LHCN-M2 (cell line): ENCODE measurements at regions not wholly inside any gene's neighbourhood (a gene's known extent, or its start where the extent isn't known, plus 50 kb on each side); places are given as distances from the start of the nearest gene placed in this dataset.
A peak's percentile ranks its signal among the peaks of the same experiment; 100 is the strongest.

Source experiments
- DNase-seq: peaks from one replicate; pipeline ENCODE4 v3.0.0-alpha.2; 2012; ENCODE audit warnings: low read depth

GRCh38 chr2:128720080-128721022 lies 401.7 kb upstream of the HS6ST1 start:
- no peak for DNase-seq

DNA sequence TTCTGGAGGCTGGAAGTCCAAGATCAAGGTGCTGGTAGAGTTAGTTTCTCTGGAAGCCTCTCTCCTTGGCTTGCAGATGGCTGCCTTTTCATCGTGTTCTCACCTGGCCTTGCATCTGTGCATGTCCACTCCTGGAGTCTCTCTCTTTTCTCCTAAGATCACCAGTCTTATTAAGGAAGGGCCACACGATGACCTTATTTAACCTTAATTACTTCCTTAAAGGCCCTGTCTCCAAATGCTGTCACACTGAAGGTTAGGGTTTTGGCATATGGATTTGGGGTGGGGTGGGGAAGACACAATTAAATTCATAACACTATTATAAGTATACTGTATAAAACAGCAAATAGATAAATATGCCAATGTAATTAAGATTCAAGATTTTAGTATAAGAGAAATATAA lies 402.4 kb upstream of the HS6ST1 start:
- DNase-seq, result no peak

DNA sequence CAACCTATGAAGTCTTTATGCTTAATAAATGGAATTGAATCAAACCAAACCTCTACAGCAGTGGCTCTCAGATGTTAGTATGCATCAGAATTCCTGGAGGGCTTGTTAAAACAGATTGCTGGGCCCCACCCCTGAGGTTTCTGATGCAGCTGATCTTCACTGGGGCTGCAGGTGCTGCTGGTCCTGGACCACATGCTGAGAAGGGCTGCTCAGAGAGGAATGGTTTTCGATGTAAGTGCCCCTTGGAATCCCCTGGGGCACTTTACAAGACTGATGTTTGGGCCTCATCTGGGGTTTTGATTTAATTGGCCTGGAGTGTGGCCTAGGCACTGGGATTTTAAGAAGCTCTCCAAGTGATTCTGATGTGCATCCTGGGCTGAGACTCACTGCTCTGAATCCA lies 403.8 kb upstream of the HS6ST1 start:
- DNase-seq, result no peak

- DNase-seq, result no peak
Measured at GRCh38 chr2:128724547-128724946, 405.9 kb upstream of the HS6ST1 start.

GRCh38 chr2:128724972-128725371 lies 406.3 kb upstream of the HS6ST1 start:
- DNase-seq, result no peak

GRCh38 chr2:128726236-128726635 lies 407.6 kb upstream of the HS6ST1 start:
- DNase-seq, result no peak

GRCh38 chr2:128726911-128727310 lies 408.2 kb upstream of the HS6ST1 start:
- DNase-seq, result no peak

- no peak for DNase-seq
Measured at GRCh38 chr2:128727404-128727803, 408.7 kb upstream of the HS6ST1 start.

- no peak for DNase-seq
Measured at GRCh38 chr2:128727914-128728313, 409.2 kb upstream of the HS6ST1 start.

DNA sequence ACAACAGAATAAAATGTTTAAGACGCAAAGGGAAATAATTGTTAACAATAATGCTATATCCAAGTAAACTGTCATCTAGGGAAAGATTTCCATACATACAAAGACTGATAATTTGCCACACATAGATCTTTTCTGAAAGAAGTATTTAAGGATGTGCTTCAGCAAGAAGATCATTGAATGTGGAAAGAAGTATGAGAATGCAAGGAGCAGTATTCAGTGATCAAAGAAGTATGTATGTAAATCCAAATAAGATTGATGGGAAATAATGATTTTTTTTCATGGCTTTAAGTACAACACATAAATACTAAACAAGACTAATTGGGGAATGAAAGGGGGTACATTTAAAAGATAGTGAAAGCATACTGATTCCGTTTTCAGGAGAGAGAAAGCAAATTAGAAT lies 410.4 kb upstream of the HS6ST1 start:
- DNase-seq, result no peak

DNA sequence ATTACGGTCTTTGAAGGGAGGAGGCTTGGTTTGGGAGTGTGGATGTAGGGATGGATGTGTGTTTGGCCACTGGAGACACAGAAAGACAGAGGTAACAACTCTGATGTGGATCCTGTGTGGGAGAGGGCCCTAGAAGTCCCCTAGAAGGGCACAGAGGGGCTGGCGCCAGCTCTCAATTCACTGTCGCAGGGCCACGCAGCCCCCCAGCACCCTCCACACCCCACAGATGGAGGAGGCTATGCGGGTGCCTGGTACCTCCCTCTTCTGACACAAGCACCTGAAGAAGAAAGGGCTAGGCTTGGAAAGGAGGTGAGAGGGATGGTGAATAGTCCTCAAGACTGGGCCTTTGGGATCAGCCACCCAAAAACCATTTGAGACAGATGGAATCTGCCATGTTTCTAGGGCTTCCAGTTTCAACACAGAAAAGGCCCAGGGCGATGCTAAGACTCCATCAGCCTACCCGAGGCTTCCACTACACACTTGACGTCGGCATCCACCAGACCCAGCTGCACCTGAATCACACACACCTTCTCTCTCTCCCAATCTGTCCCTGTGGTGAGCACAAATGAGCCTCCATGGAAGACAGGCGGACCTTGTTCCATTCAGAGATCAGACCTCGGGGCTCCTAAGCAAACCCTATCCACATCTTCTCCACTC lies 413.5 kb upstream of the HS6ST1 start:
- DNase-seq, result no peak

DNA sequence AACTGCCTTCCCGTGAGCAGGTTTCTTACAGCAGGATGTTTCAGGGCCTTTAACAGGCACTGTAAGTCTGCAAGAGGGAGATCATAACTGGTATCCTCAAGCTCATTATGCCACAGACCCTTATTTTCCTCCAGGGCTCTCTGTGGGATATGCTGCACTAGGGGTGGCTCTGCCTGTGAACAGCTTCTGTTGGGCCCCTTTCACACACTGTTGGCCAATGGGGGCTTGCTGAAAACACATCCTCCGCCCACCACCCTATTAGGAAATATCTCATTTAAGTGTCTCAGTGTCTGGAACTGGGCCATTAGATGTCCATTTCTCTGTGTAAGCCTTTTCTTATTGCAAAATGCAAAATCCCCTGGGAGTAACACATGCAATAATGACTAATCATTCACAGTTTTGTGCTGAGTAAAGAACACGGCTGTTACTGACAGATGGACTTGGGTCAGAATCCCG lies 414.3 kb upstream of the HS6ST1 start:
- DNase-seq, result peak; percentile 1

DNA sequence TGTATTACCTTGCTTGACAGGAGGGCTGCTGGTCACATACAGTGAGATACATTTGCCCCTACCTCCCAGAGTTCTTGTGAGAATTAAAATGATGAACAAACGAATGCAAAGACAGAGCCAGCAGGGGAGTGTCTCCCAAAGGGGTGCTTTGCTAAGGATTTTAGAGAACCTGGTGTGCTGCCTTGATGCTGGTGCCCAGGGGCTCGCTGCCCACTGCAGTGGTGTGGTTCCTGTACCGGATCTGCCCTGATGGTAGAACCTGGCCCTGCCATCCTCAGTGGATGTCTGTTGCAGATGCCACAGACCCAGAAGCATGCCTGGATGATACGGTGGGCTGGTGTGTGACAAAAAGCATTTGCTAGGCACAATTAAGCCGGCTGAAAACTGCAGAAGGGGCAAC lies 414.8 kb upstream of the HS6ST1 start:
- DNase-seq, result no peak

DNA sequence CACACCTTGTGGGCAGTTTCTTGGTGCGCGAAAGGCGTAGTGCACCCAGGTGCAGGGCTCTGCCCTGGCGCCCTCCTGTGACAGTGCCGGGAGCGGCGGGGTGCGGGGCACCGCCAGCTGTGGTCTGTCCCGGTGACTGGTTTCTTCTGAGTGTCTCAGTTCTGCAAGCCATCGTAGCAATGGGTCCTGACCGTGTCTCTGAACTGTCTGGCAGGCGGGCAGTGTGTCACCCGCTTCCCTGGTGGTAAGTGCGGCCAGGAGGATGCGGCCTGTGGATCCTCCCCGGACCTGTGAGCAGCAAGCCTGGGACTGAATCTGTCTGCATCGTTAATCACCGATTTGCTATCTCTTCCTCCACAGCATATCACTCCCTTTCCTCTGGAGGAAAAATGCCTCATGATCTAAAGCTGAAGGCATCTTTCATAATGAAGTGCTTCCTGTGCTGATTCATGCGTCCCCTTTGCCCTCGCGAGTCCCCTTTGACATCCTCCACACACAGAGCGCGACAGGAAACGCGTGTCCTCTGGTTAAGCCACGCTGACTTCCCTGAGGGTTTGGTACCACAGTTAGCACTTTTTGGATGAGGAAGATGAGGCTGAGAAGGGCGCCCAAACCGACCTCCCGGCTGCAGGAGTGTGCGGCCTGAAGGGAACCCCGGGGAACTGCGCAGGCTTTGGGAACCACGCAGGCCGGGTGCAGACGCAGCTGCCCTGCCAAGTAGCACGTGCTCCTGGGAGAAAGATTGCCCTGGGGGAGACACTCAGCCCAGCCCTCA lies 416.0 kb upstream of the HS6ST1 start:
- no peak for DNase-seq

- no peak for DNase-seq
Measured at GRCh38 chr2:128735296-128735960, 416.8 kb upstream of the HS6ST1 start.

DNA sequence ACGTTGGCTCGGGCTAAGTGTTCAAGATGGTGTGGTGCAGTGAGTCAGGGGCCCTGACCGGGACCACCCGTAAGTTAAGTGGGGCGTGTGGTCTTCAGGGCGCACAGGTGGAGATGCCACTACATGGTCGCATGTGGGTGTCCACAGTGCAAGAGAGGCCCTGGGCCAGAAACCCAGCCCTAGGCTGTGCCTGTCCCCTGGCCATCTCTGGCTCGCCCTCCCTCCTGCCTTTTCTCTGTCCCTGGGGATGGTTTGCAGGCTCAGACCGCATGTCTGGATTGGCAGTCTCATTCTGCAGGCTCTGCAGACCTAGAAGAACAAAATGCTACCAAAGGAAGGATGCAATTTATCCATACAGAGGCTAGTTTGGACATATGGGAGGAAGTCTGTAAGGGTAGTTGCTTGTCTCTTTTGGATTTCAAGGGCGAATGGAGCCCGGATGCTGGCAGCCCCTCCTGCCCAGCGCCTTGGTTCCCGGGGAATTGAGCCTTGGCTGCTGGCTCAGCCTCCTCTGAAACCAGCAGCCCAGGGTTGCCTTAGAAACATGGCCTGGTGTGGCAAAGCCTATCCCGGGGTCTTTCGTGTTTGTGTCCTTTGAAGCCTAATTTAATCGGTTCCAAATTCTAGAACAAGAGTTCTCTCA lies 417.5 kb upstream of the HS6ST1 start:
- DNase-seq, result no peak

DNA sequence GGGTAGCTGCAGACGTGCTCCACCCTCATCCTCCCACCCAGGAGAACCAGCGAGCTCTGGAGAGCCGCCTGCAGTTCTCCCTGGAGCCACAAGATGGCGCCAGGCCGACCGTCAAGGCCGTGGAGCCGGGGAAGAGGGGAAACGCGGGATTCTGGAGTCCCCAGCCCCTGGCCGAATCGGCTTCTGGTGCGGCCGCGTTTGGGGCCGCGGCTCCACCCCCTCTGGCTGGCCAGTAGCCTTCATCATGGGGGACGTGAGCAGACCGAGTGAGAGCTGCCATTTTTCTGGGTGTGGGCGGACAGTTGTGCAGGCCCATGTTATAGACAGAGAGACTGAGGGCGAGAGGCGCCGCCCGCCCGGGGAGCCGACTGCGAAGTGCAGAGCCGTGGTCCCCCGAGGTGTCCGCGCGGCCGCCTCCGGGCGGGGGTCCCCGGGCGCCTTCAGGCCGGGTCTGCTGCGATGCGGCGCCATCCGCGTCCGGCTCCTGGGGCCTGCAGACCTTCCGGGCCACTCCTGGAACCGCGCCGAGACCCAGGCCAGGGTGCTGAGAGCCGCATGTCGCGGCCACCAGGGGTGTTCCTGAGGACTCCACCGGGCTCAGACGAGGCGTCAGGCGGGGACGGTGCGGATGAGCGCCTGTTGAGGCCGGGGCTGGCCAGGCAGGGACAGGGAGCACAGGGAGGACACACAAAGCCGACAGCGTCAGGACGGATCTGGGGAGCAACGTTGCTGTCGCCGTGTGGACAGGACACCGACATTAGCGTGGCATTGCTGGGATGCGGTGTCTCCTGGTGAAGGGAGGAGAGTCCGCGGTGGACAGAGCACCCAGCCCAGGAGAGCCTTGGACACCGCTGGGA lies 418.2 kb upstream of the HS6ST1 start:
- no peak for DNase-seq

DNA sequence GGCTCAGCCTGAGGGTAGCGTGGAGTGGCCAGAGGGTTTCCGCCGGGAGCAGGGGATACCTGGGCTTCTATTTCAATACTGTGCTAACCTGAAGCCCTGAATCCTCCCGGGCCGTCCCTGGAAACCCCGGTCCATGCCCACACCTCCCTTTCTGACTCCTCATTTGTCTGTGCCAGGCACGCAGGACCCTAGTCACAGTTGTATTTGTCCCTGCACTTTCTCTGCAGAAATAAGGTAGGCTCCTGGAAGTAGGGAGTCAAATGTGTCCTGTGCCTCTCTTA lies 418.8 kb upstream of the HS6ST1 start:
- no peak for DNase-seq

DNA sequence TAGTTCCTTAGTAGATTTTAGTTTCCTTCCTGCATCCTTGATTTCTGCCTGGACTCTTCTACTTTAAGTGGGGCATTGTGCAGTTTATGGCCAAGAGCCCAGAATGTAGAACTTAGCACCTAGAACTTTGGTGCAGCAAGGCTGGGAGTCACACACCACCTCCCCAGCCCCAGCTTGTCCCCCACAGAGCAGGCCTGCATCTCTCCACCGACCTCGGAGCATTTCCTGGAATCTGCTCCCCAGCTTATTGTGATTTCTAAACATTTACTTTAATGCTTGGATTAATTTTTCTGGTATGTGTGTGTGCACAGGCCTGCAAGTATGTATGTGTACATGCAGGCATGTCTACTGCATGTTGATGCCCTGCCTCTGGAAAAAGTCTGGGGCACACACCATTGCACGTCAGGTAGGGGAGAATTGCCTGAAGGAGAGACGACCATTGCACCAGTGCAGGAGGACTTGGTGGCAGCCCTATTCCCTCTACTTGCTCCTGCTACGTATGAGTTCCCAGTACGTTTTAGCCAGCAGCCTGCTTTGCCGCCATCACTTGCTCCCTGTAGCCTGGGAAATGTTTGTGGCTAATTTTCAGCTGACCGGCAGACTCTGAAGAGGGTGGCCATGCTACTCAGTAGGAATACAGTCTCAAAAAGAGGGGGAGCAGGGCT lies 419.9 kb upstream of the HS6ST1 start:
- DNase-seq, result no peak

- no peak for DNase-seq
Measured at GRCh38 chr2:128742467-128742866, 423.8 kb upstream of the HS6ST1 start.
